Astrocyte (in vitro differentiated cells and primary cell): ENCODE measurements at regions not wholly inside any gene's neighbourhood (a gene's known extent, or its start where the extent isn't known, plus 50 kb on each side); places are given as distances from the start of the nearest gene placed in this dataset.

Experiments
- EZH2 ChIP-seq: IDR thresholded peaks from 2 replicates; pipeline ENCODE4 v1.6.1; 2012; ENCODE audit warnings: mild to moderate bottlenecking, low read length, inconsistent platforms; ENCODE audit not compliant: insufficient read depth
- TF ChIP-seq, protein P1 (sequence below): IDR thresholded peaks from 2 replicates; pipeline ENCODE4 v1.5.1; 2011; ENCODE audit warnings: low read depth, mild to moderate bottlenecking, inconsistent platforms, low read length, moderate library complexity; ENCODE audit not compliant: insufficient read depth

DNA sequence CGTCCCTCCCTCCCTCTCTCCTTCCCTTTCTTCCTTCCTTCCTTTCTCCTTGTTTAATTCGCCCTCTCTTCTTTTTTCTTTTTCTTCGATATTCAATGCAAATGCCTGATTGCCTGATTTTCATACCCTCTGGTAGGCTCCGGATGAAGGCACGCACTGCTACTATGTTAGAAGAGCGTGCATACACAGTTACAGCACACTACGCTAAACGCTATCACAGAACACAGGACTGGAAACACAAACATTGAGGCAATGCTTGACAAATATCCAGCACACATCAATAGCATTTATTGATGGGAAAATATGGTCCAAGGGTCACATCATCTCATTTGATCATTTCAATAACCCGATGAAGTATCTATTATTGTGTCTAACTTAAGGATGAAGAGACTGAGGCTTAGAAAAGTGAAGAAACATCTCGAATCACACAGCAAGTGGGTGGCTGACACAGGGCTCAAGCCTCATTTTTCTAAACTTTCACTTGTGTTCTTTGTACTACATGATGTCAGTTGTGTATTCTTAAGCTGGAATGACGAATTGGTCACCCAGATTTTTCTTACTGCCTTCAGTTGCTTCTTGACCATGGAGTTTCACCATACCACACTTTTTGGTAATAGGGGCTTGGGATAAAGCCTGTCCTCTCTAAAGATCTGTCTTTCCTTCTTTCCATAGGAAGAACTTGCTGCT lies 101.8 kb downstream of the TRIB2 start:
- TF ChIP-seq, protein P1, sequence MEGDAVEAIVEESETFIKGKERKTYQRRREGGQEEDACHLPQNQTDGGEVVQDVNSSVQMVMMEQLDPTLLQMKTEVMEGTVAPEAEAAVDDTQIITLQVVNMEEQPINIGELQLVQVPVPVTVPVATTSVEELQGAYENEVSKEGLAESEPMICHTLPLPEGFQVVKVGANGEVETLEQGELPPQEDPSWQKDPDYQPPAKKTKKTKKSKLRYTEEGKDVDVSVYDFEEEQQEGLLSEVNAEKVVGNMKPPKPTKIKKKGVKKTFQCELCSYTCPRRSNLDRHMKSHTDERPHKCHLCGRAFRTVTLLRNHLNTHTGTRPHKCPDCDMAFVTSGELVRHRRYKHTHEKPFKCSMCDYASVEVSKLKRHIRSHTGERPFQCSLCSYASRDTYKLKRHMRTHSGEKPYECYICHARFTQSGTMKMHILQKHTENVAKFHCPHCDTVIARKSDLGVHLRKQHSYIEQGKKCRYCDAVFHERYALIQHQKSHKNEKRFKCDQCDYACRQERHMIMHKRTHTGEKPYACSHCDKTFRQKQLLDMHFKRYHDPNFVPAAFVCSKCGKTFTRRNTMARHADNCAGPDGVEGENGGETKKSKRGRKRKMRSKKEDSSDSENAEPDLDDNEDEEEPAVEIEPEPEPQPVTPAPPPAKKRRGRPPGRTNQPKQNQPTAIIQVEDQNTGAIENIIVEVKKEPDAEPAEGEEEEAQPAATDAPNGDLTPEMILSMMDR: no peak
- TF ChIP-seq EZH2: no peak
